HL-60 (cell line): ENCODE measurements at regions not wholly inside any gene's neighbourhood (a gene's known extent, or its start where the extent isn't known, plus 50 kb on each side); places are given as distances from the start of the nearest gene placed in this dataset.

Experiments
- CTCF ChIP-seq: IDR thresholded peaks from one replicate; pipeline ENCODE4 v1.5.1; 2011; ENCODE audit warnings: low read length, control low read depth, inconsistent platforms; ENCODE audit not compliant: insufficient read depth
- POLR2AphosphoS5 ChIP-seq: IDR thresholded peaks from 2 replicates; pipeline ENCODE4 v1.6.1; 2012; ENCODE audit warnings: low read depth
- REST ChIP-seq: IDR thresholded peaks from 2 replicates; pipeline ENCODE4 v1.6.1; 2012; ENCODE audit warnings: low read depth; ENCODE audit not compliant: insufficient replicate concordance
- SPI1 ChIP-seq: IDR thresholded peaks from 2 replicates; pipeline ENCODE4 v1.6.1; 2012; ENCODE audit warnings: low read depth, mild to moderate bottlenecking, borderline replicate concordance

- no peak for TF ChIP-seq CTCF
- no peak for TF ChIP-seq POLR2AphosphoS5
- no peak for TF ChIP-seq REST
- TF ChIP-seq SPI1 = no peak
Measured at GRCh38 chr7:33732462-33732861, 172.9 kb upstream of the BMPER start.
